ENCODE measurements at regions not wholly inside any gene's neighbourhood (a gene's known extent, or its start where the extent isn't known, plus 50 kb on each side); places are given as distances from the start of the nearest gene placed in this dataset.

- no peak for TF ChIP-seq CREB3L1 (IDR thresholded peaks at IDR 0.05; ENCODE audit: borderline replicate concordance, low read depth)
- no peak for TF ChIP-seq CLOCK (CRISPR knock-in tag; IDR thresholded peaks at IDR 0.05; ENCODE audit: borderline replicate concordance)
- no peak for TF ChIP-seq FOXJ3 (CRISPR knock-in tag; IDR thresholded peaks at IDR 0.05)
- no peak for TF ChIP-seq MITF (IDR thresholded peaks at IDR 0.05)
- TF ChIP-seq GTF2B (IDR thresholded peaks at IDR 0.05; ENCODE audit: extremely low read depth, insufficient read length): no peak
- TF ChIP-seq XRCC5 (IDR thresholded peaks at IDR 0.05; ENCODE audit: low read depth, low read length): no peak
- TF ChIP-seq CREB5 (CRISPR knock-in tag; IDR thresholded peaks at IDR 0.05): no peak
These were observed 461.9 kb upstream of the ONECUT1 start (continued) for GRCh38 chr15:53251996-53252395.
